CD4-positive, alpha-beta T cell (primary cell): ENCODE measurements at regions not wholly inside any gene's neighbourhood (a gene's known extent, or its start where the extent isn't known, plus 50 kb on each side); places are given as distances from the start of the nearest gene placed in this dataset.

Source experiments
- ATAC-seq: fragments of 200-7000 bp; cut with Tn5 transposase; one replicate; pipeline ENCODE4 v1.10.0; 2022; ENCODE audit warnings: mild to moderate bottlenecking; ENCODE audit not compliant: poor library complexity
- CTCF ChIA-PET: fragments of 350-600 bp; sonication (Branson Sonifier 250); formaldehyde crosslinking; loops from one replicate; lab custom pipeline; 2021; ENCODE audit warnings: antibody characterized with exemption, inconsistent platforms; lab: Charles Lee
- POLR2A ChIA-PET: fragments of 350-600 bp; sonication (Branson Sonifier 250); formaldehyde crosslinking; loops from one replicate; lab custom pipeline; 2021; ENCODE audit warnings: antibody characterized with exemption, inconsistent platforms; lab: Charles Lee
- DNase-seq, 14 experiments: peaks; one replicate each; pipeline ENCODE4 v3.0.0-alpha.2; 2013 to 2020; ENCODE audit warnings: mixed read lengths in 2 of 14
- H3K27ac ChIP-seq, 2 donors: one replicate each; pipeline versions ENCODE4 v1.5.1 to v1.7.0; 2013; ENCODE audit warnings: low read length in 2 of 2, low read depth in 1 of 2, mild to moderate bottlenecking in 1 of 2
- H3K27me3 ChIP-seq, 2 experiments: 1 replicate in 1 of 2; 2 replicates in 1 of 2; pipeline versions ENCODE4 v1.6.1 to v1.7.0; 2013; ENCODE audit warnings: low read length in 2 of 2, control low read depth in 1 of 2, mild to moderate bottlenecking in 1 of 2, moderate library complexity in 1 of 2; ENCODE audit not compliant: insufficient read depth in 2 of 2, control insufficient read depth in 1 of 2
- H3K36me3 ChIP-seq: one replicate; pipeline ENCODE4 v1.6.1; 2013; ENCODE audit warnings: low read length, control low read depth; ENCODE audit not compliant: insufficient read depth
- H3K4me1 ChIP-seq: one replicate; pipeline ENCODE4 v1.6.1; 2013; ENCODE audit warnings: low read length, control low read depth; ENCODE audit not compliant: insufficient read depth
- H3K4me3 ChIP-seq: one replicate; pipeline ENCODE4 v1.5.1; 2013; ENCODE audit warnings: mild to moderate bottlenecking, low read length, moderate library complexity
- H3K9me3 ChIP-seq, 2 experiments: 1 replicate in 1 of 2; 2 replicates in 1 of 2; pipeline versions ENCODE4 v1.6.1 to v1.7.0; 2013; ENCODE audit warnings: low read length in 2 of 2, mild to moderate bottlenecking in 2 of 2, control low read depth in 1 of 2, moderate library complexity in 1 of 2; ENCODE audit not compliant: control insufficient read depth in 1 of 2, insufficient read depth in 1 of 2
- H3K27ac Mint-ChIP-seq: one replicate; pipeline ENCODE4 v1.8.0; 2020; ENCODE audit warnings: mixed read lengths
- H3K27me3 Mint-ChIP-seq: one replicate; pipeline ENCODE4 v1.8.0; 2021; ENCODE audit warnings: mixed read lengths
- H3K36me3 Mint-ChIP-seq: one replicate; pipeline ENCODE4 v1.8.0; 2021; ENCODE audit warnings: low read depth, mixed read lengths
- H3K4me1 Mint-ChIP-seq: one replicate; pipeline ENCODE4 v1.8.0; 2021; ENCODE audit warnings: low read depth, mixed read lengths
- H3K4me3 Mint-ChIP-seq: one replicate; pipeline ENCODE4 v1.8.0; 2020; ENCODE audit warnings: mild to moderate bottlenecking, mixed read lengths
- H3K9me3 Mint-ChIP-seq: one replicate; pipeline ENCODE4 v1.8.0; 2020; ENCODE audit warnings: mixed read lengths
- intact Hi-C, 2 experiments: fragments of 100-400 bp; cut with DNase I in 1 of 2; cut with micrococcal nuclease in 1 of 2; formaldehyde crosslinking; loops; one replicate each; pipeline versions ENCODE4 v1.15.1 to v1.9.0; 2023 to 2025; cut with DNase I, micrococcal nuclease
- TF ChIP-seq, protein P1 (sequence below): fragments of 200-600 bp; IDR thresholded peaks from one replicate; pipeline ENCODE4 v1.8.0; 2022; ENCODE audit warnings: antibody characterized with exemption, mild to moderate bottlenecking

- Histone ChIP-seq H3K27me3 (peaks cover 0 to 2% of the 10 kb centered on the region in 2 experiments), H3K4me1 (no peaks in the 10 kb centered on the region), H3K36me3 (no peaks in the 10 kb centered on the region), H3K9me3 (peaks cover 0 to 19% of the 10 kb centered on the region in 2 experiments), H3K27ac (no peak overlapping the region), H3K4me3 (no peak overlapping the region)
- Mint-ChIP-seq H3K36me3 (no peaks in the 10 kb centered on the region), H3K4me1 (no peaks in the 10 kb centered on the region), H3K4me3 (no peak overlapping the region), H3K27me3 (peaks cover 8% of the 10 kb centered on the region), H3K27ac (no peak overlapping the region), H3K9me3 (no peaks in the 10 kb centered on the region)
- ChIA-PET CTCF (no interaction called here), POLR2A (no interaction called here)
- ATAC-seq: no peak
- intact Hi-C loops: no loop called here
- TF ChIP-seq, protein P1, sequence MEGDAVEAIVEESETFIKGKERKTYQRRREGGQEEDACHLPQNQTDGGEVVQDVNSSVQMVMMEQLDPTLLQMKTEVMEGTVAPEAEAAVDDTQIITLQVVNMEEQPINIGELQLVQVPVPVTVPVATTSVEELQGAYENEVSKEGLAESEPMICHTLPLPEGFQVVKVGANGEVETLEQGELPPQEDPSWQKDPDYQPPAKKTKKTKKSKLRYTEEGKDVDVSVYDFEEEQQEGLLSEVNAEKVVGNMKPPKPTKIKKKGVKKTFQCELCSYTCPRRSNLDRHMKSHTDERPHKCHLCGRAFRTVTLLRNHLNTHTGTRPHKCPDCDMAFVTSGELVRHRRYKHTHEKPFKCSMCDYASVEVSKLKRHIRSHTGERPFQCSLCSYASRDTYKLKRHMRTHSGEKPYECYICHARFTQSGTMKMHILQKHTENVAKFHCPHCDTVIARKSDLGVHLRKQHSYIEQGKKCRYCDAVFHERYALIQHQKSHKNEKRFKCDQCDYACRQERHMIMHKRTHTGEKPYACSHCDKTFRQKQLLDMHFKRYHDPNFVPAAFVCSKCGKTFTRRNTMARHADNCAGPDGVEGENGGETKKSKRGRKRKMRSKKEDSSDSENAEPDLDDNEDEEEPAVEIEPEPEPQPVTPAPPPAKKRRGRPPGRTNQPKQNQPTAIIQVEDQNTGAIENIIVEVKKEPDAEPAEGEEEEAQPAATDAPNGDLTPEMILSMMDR: no peak
- DNase-seq: no peak
Observed at GRCh38 chr5:2184563-2185540, 302.1 kb upstream of the IRX4 start.

DNA sequence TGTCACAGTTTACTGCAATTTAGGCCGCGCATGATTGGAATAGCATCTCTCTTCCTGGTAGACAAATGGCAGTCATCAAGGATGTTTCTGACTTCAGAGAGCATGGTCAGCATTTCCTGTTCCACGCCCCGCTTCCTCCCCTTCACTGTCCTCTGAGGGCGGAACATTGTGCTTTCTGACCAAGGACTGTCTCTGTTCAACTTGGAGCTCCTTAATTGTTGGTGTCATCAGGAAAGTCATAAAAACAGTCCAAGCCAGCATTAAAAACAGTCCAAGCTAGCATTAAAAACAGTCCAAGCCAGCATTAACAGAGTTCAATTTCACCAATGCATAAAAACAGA, 301.3 kb upstream of the IRX4 start:
- no peak overlapping the region for H3K4me3 ChIP-seq
- Mint-ChIP-seq H3K4me1 (no peaks in the 10 kb centered on the region), H3K36me3 (no peaks in the 10 kb centered on the region), H3K27ac (no peak overlapping the region), H3K9me3 (no peaks in the 10 kb centered on the region), H3K4me3 (no peak overlapping the region), H3K27me3 (peaks cover 8% of the 10 kb centered on the region)
- TF ChIP-seq, protein P1: no peak
- H3K36me3 ChIP-seq: no peaks in the 10 kb centered on the region
- ChIA-PET CTCF (no interaction called here), POLR2A (no interaction called here)
- intact Hi-C loops: no loop called here
- peaks cover 0 to 19% of the 10 kb centered on the region in 2 experiments for H3K9me3 ChIP-seq
- H3K27me3 ChIP-seq: peaks cover 0 to 2% of the 10 kb centered on the region in 2 experiments
- no peak for ATAC-seq
- no peak for DNase-seq
- no peaks in the 10 kb centered on the region for H3K4me1 ChIP-seq
- no peak overlapping the region for H3K27ac ChIP-seq

GRCh38 chr5:2183154-2184025, 300.7 kb upstream of the IRX4 start:
- DNase-seq (no peak), ATAC-seq (no peak)
- Histone ChIP-seq H3K4me3 (no peak overlapping the region), H3K27me3 (peaks cover 0 to 2% of the 10 kb centered on the region in 2 experiments), H3K36me3 (no peaks in the 10 kb centered on the region), H3K27ac (no peak overlapping the region), H3K4me1 (no peaks in the 10 kb centered on the region), H3K9me3 (peaks cover 0 to 23% of the 10 kb centered on the region in 2 experiments)
- H3K36me3 Mint-ChIP-seq: no peaks in the 10 kb centered on the region
- no peak overlapping the region for H3K27ac Mint-ChIP-seq
- TF ChIP-seq, protein P1: no peak
- H3K4me3 Mint-ChIP-seq: no peak overlapping the region
- peaks cover 8% of the 10 kb centered on the region for H3K27me3 Mint-ChIP-seq
- CTCF ChIA-PET: no interaction called here
- no peaks in the 10 kb centered on the region for H3K9me3 Mint-ChIP-seq
- intact Hi-C loops: no loop called here
- no peaks in the 10 kb centered on the region for H3K4me1 Mint-ChIP-seq
- POLR2A ChIA-PET: no interaction called here
